ENCODE measurements at regions not wholly inside any gene's neighbourhood (a gene's known extent, or its start where the extent isn't known, plus 50 kb on each side); places are given as distances from the start of the nearest gene placed in this dataset.

DNA sequence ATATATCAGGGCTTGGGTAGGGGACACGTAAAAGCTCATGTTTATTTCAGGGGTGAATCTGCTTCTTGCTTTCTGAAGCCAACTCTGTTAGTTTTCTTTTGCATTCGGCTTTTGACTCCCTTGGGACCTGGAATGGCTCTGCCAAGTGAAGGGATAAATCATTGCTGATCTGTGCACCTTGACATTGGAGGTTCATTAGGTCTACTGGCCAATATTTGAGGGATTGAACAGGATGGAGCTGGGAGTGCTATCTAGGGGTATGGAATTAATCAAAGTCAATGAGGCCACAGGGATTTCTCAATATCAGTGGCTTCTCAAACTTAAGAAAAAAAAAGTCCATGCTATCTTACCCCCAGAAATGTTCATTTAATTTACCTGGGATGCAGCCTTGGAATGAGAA lies 203.5 kb upstream of the RMST start:
- no peaks in the 10 kb centered on the region for H3K27me3 ChIP-seq (ENCODE audit: insufficient read depth, low read depth, low read length)
- no peaks in the 10 kb centered on the region for H3K79me2 ChIP-seq (replicated peaks; ENCODE audit: insufficient read depth, low read length)
- H3K36me3 ChIP-seq (ENCODE audit: insufficient read depth, low read length): no peaks in the 10 kb centered on the region
- TF ChIP-seq EP300 (conservative IDR thresholded peaks at IDR 0.05; ENCODE audit: poor library complexity, severe bottlenecking) (no peak), SMC3 (conservative IDR thresholded peaks at IDR 0.05; ENCODE audit: poor library complexity) (no peak), TAF1 (IDR thresholded peaks at IDR 0.05; ENCODE audit: low read depth) (no peak), EZH2 (IDR thresholded peaks at IDR 0.05; ENCODE audit: borderline replicate concordance, insufficient read depth, low read length, poor library complexity, severe bottlenecking) (no peak), RAD21 (conservative IDR thresholded peaks at IDR 0.05) (no peak), POLR2AphosphoS5 (IDR thresholded peaks at IDR 0.05) (no peak), MXI1 (conservative IDR thresholded peaks at IDR 0.05; ENCODE audit: poor library complexity, severe bottlenecking) (no peak)
- TF ChIP-seq, protein P1, sequence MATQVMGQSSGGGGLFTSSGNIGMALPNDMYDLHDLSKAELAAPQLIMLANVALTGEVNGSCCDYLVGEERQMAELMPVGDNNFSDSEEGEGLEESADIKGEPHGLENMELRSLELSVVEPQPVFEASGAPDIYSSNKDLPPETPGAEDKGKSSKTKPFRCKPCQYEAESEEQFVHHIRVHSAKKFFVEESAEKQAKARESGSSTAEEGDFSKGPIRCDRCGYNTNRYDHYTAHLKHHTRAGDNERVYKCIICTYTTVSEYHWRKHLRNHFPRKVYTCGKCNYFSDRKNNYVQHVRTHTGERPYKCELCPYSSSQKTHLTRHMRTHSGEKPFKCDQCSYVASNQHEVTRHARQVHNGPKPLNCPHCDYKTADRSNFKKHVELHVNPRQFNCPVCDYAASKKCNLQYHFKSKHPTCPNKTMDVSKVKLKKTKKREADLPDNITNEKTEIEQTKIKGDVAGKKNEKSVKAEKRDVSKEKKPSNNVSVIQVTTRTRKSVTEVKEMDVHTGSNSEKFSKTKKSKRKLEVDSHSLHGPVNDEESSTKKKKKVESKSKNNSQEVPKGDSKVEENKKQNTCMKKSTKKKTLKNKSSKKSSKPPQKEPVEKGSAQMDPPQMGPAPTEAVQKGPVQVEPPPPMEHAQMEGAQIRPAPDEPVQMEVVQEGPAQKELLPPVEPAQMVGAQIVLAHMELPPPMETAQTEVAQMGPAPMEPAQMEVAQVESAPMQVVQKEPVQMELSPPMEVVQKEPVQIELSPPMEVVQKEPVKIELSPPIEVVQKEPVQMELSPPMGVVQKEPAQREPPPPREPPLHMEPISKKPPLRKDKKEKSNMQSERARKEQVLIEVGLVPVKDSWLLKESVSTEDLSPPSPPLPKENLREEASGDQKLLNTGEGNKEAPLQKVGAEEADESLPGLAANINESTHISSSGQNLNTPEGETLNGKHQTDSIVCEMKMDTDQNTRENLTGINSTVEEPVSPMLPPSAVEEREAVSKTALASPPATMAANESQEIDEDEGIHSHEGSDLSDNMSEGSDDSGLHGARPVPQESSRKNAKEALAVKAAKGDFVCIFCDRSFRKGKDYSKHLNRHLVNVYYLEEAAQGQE (IDR thresholded peaks at IDR 0.05; ENCODE audit: borderline replicate concordance): no peak
- TF ChIP-seq, protein P2, sequence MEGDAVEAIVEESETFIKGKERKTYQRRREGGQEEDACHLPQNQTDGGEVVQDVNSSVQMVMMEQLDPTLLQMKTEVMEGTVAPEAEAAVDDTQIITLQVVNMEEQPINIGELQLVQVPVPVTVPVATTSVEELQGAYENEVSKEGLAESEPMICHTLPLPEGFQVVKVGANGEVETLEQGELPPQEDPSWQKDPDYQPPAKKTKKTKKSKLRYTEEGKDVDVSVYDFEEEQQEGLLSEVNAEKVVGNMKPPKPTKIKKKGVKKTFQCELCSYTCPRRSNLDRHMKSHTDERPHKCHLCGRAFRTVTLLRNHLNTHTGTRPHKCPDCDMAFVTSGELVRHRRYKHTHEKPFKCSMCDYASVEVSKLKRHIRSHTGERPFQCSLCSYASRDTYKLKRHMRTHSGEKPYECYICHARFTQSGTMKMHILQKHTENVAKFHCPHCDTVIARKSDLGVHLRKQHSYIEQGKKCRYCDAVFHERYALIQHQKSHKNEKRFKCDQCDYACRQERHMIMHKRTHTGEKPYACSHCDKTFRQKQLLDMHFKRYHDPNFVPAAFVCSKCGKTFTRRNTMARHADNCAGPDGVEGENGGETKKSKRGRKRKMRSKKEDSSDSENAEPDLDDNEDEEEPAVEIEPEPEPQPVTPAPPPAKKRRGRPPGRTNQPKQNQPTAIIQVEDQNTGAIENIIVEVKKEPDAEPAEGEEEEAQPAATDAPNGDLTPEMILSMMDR (IDR thresholded peaks at IDR 0.05; ENCODE audit: poor library complexity, severe bottlenecking): no peak
- H3K27ac ChIP-seq (ENCODE audit: low read length): no peak overlapping the region
- H2AFZ ChIP-seq (ENCODE audit: low read depth, low read length): no peak overlapping the region
- no peak overlapping the region for H3K4me3 ChIP-seq (ENCODE audit: low read length)
- H3K9me2 ChIP-seq (ENCODE audit: insufficient read depth, low read length): no peaks in the 10 kb centered on the region
- peaks cover 4% of the 10 kb centered on the region for H3F3A ChIP-seq (ENCODE audit: insufficient read depth, low read length, poor library complexity, severe bottlenecking)
- H3K9ac ChIP-seq (ENCODE audit: low read length): no peak overlapping the region
- no peak overlapping the region for H3K4me2 ChIP-seq (ENCODE audit: low read length)
- H4K20me1 ChIP-seq (ENCODE audit: insufficient read depth): no peaks in the 10 kb centered on the region
- H3K9me3 ChIP-seq (ENCODE audit: low read length): no peaks in the 10 kb centered on the region

DNA sequence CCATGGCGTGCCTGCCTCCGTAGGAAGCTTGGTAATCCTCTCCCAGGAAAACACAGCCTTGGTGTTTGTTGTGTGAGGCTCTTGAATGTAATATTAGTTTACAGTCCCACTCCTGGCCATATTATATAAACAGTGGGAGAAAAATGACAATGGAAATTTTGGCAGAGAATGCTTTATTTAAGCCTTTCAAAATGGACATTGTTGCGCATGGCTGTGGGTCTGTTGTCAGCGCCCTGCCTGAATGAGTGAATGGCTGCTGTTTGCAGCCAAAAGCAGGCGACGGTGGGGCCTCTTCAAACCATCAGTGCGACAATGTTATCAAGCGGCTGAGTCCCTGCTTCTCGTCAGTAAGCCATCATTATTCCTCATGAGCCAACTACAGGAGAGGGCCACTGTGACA lies 201.8 kb upstream of the RMST start:
- Histone ChIP-seq H3K9me3 (ENCODE audit: low read length) (no peaks in the 10 kb centered on the region), H3K4me2 (ENCODE audit: low read length) (no peak overlapping the region), H2AFZ (ENCODE audit: low read depth, low read length) (no peak overlapping the region), H3K79me2 (replicated peaks; ENCODE audit: insufficient read depth, low read length) (no peaks in the 10 kb centered on the region), H3K9me2 (ENCODE audit: insufficient read depth, low read length) (no peaks in the 10 kb centered on the region), H3K4me3 (ENCODE audit: low read length) (no peak overlapping the region), H3K27ac (ENCODE audit: low read length) (no peak overlapping the region), H4K20me1 (ENCODE audit: insufficient read depth) (no peaks in the 10 kb centered on the region), H3K27me3 (ENCODE audit: insufficient read depth, low read depth, low read length) (no peaks in the 10 kb centered on the region), H3F3A (ENCODE audit: insufficient read depth, low read length, poor library complexity, severe bottlenecking) (peaks cover 4% of the 10 kb centered on the region), H3K36me3 (ENCODE audit: insufficient read depth, low read length) (no peaks in the 10 kb centered on the region), H3K9ac (ENCODE audit: low read length) (no peak overlapping the region)
- TF ChIP-seq MXI1 (conservative IDR thresholded peaks at IDR 0.05; ENCODE audit: poor library complexity, severe bottlenecking) (no peak), TAF1 (IDR thresholded peaks at IDR 0.05; ENCODE audit: low read depth) (no peak), POLR2AphosphoS5 (IDR thresholded peaks at IDR 0.05) (no peak), RAD21 (conservative IDR thresholded peaks at IDR 0.05) (no peak), EZH2 (IDR thresholded peaks at IDR 0.05; ENCODE audit: borderline replicate concordance, insufficient read depth, low read length, poor library complexity, severe bottlenecking) (no peak), SMC3 (conservative IDR thresholded peaks at IDR 0.05; ENCODE audit: poor library complexity) (no peak), EP300 (conservative IDR thresholded peaks at IDR 0.05; ENCODE audit: poor library complexity, severe bottlenecking) (no peak)
- TF ChIP-seq, protein P2 (IDR thresholded peaks at IDR 0.05; ENCODE audit: poor library complexity, severe bottlenecking): no peak
- TF ChIP-seq, protein P1 (IDR thresholded peaks at IDR 0.05; ENCODE audit: borderline replicate concordance): no peak

All from neural cell (in vitro differentiated cells).